Body of pancreas (tissue), 4 donors: ENCODE measurements at regions not wholly inside any gene's neighbourhood (a gene's known extent, or its start where the extent isn't known, plus 50 kb on each side); places are given as distances from the start of the nearest gene placed in this dataset.

Source experiments
- POLR2A ChIP-seq, 3 donors: fragments of 450-650 bp; IDR thresholded peaks; one replicate each; pipeline ENCODE4 v1.6.1; 2016; ENCODE audit warnings: antibody characterized with exemption in 3 of 3, mild to moderate bottlenecking in 2 of 3
- TF ChIP-seq, protein P1 (sequence below), 7 experiments: fragments of 450-650 bp in 4 of 7; fragments of 200-600 bp in 3 of 7; sonication (generic) in 3 of 7; IDR thresholded peaks; one replicate each; pipeline ENCODE4 v1.5.1; 2016 to 2019; ENCODE audit warnings: antibody characterized with exemption in 7 of 7

GRCh38 chr1:194052514-194053338 is 866.3 kb upstream of the B3GALT2 start:
- TF ChIP-seq, protein P1, sequence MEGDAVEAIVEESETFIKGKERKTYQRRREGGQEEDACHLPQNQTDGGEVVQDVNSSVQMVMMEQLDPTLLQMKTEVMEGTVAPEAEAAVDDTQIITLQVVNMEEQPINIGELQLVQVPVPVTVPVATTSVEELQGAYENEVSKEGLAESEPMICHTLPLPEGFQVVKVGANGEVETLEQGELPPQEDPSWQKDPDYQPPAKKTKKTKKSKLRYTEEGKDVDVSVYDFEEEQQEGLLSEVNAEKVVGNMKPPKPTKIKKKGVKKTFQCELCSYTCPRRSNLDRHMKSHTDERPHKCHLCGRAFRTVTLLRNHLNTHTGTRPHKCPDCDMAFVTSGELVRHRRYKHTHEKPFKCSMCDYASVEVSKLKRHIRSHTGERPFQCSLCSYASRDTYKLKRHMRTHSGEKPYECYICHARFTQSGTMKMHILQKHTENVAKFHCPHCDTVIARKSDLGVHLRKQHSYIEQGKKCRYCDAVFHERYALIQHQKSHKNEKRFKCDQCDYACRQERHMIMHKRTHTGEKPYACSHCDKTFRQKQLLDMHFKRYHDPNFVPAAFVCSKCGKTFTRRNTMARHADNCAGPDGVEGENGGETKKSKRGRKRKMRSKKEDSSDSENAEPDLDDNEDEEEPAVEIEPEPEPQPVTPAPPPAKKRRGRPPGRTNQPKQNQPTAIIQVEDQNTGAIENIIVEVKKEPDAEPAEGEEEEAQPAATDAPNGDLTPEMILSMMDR (IDR thresholded peaks at IDR 0.05), result no peak
- no peak for TF ChIP-seq POLR2A (IDR thresholded peaks at IDR 0.05)
